Head of caudate nucleus (tissue), 42 donors: ENCODE measurements at regions not wholly inside any gene's neighbourhood (a gene's known extent, or its start where the extent isn't known, plus 50 kb on each side); places are given as distances from the start of the nearest gene placed in this dataset.
"Not testable (repeated sequence)": the region's sequence is repeated elsewhere in the genome, so short reads cannot be mapped to it uniquely, and the experiment has no call there.

Experiments used
- DNase-seq, 42 donors: peaks; one replicate each; pipeline versions ENCODE4 v3.0.0 to v3.0.0-alpha.2; 2020 to 2021; ENCODE audit warnings: mixed read lengths in 7 of 42
- intact Hi-C: fragments of 100-400 bp; cut with DNase I; formaldehyde crosslinking; loops from one replicate; pipeline ENCODE4 v1.15.0; 2022

GRCh38 chr16:88182967-88183881 lies 199.5 kb upstream of the ZNF469 start:
- peak in 41 of 42 donors; percentile 13 to 77 (median 57) for DNase-seq
- intact Hi-C loops = not testable (repeated sequence)

- intact Hi-C loops, DNase-seq: not testable (repeated sequence)
Observed at GRCh38 chr16:88184053-88184452, 198.7 kb upstream of the ZNF469 start.

- intact Hi-C loops, DNase-seq: not testable (repeated sequence)
Observed at GRCh38 chr16:88184566-88185355, 198.0 kb upstream of the ZNF469 start.

GRCh38 chr16:88185406-88185805 lies 197.4 kb upstream of the ZNF469 start:
- DNase-seq, intact Hi-C loops: not testable (repeated sequence)

GRCh38 chr16:88185976-88186888 lies 196.5 kb upstream of the ZNF469 start:
- intact Hi-C loops = not testable (repeated sequence)
- peak in 1 of 42 donors; percentile 12 for DNase-seq

- DNase-seq, intact Hi-C loops: not testable (repeated sequence)
Observed at GRCh38 chr16:88186889-88187870, 195.6 kb upstream of the ZNF469 start.

GRCh38 chr16:88188171-88188895 lies 194.4 kb upstream of the ZNF469 start:
- intact Hi-C loops, DNase-seq: not testable (repeated sequence)

- DNase-seq, intact Hi-C loops: not testable (repeated sequence)
Observed at GRCh38 chr16:88190592-88191095, 192.1 kb upstream of the ZNF469 start.

GRCh38 chr16:88191168-88191567 lies 191.6 kb upstream of the ZNF469 start:
- DNase-seq, intact Hi-C loops: not testable (repeated sequence)

GRCh38 chr16:88192601-88193000 lies 190.2 kb upstream of the ZNF469 start:
- intact Hi-C loops = no loop called here
- no peak for DNase-seq

- peak; percentile 44 to 87 (median 70) for DNase-seq
- intact Hi-C loops = not testable (repeated sequence)
Observed at GRCh38 chr16:88193706-88194396, 188.9 kb upstream of the ZNF469 start.

- intact Hi-C loops = no loop called here
- peak in 25 of 42 donors; percentile 6 to 56 (median 31) for DNase-seq
Observed at GRCh38 chr16:88194397-88195268, 188.1 kb upstream of the ZNF469 start.

GRCh38 chr16:88195269-88195705 lies 187.5 kb upstream of the ZNF469 start:
- intact Hi-C loops = no loop called here
- peak in 1 of 42 donors; percentile 14 for DNase-seq

- no peak for DNase-seq
- intact Hi-C loops = no loop called here
Observed at GRCh38 chr16:88195911-88196465, 186.8 kb upstream of the ZNF469 start.
